Prostate gland (tissue), 2 donors: ENCODE measurements at regions not wholly inside any gene's neighbourhood (a gene's known extent, or its start where the extent isn't known, plus 50 kb on each side); places are given as distances from the start of the nearest gene placed in this dataset.

ENCODE experiments used
- POLR2A ChIP-seq: fragments of 450-650 bp; IDR thresholded peaks from one replicate; pipeline ENCODE4 v1.6.1; 2016; ENCODE audit warnings: antibody characterized with exemption, mild to moderate bottlenecking
- TF ChIP-seq, protein P1 (sequence below), 4 experiments: fragments of 200-600 bp in 2 of 4; fragments of 450-650 bp in 2 of 4; sonication (generic) in 2 of 4; IDR thresholded peaks; 1 replicate in 3 of 4; 2 replicates in 1 of 4; pipeline ENCODE4 v1.5.1; 2016 to 2019; ENCODE audit warnings: antibody characterized with exemption in 4 of 4, mild to moderate bottlenecking in 2 of 4, moderate library complexity in 2 of 4

- TF ChIP-seq, protein P1, sequence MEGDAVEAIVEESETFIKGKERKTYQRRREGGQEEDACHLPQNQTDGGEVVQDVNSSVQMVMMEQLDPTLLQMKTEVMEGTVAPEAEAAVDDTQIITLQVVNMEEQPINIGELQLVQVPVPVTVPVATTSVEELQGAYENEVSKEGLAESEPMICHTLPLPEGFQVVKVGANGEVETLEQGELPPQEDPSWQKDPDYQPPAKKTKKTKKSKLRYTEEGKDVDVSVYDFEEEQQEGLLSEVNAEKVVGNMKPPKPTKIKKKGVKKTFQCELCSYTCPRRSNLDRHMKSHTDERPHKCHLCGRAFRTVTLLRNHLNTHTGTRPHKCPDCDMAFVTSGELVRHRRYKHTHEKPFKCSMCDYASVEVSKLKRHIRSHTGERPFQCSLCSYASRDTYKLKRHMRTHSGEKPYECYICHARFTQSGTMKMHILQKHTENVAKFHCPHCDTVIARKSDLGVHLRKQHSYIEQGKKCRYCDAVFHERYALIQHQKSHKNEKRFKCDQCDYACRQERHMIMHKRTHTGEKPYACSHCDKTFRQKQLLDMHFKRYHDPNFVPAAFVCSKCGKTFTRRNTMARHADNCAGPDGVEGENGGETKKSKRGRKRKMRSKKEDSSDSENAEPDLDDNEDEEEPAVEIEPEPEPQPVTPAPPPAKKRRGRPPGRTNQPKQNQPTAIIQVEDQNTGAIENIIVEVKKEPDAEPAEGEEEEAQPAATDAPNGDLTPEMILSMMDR (IDR thresholded peaks at IDR 0.05): peak in 3 of 4 experiments; percentile 55 to 75 (median 65)
- TF ChIP-seq POLR2A: no peak
Measured at GRCh38 chr11:96464700-96465307, 75.0 kb downstream of the JRKL start.
